HG03460 (cell line): ENCODE measurements at regions not wholly inside any gene's neighbourhood (a gene's known extent, or its start where the extent isn't known, plus 50 kb on each side); places are given as distances from the start of the nearest gene placed in this dataset.

Source experiments
- ATAC-seq: cut with Tn5 transposase; IDR thresholded peaks from one replicate; pipeline ENCODE4 v1.9.1; 2021; ENCODE audit not compliant: unreplicated experiment

DNA sequence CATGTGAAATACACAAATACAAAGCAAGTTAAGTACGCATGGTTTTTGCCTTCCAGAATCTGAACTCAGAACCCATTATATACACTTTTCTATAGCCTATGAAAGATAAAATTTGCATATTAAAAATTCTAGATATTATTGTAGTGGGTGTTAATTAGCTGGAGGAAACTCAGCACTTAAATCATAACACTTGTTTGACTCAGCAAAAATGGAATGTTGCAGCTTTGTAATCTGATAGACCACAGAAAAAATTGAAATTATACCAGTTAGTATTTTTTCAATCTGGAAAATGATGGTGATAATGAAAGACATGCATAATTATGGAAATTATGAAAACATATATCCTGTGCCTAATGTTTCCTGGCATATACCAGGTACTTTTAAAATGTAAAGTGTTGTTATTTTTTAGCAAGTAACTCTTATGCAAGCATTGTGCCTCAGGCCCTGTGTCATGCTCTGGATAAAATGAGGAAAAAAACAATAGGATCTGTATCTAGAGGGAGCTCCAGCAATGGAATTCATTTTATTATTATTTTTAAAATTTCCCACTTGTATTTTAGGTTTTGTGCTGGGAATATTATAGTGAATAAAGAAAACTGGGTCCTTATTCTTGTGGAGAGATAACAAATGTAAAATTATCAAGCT, 490.4 kb upstream of the SEMA3A start:
- no peak for ATAC-seq

DNA sequence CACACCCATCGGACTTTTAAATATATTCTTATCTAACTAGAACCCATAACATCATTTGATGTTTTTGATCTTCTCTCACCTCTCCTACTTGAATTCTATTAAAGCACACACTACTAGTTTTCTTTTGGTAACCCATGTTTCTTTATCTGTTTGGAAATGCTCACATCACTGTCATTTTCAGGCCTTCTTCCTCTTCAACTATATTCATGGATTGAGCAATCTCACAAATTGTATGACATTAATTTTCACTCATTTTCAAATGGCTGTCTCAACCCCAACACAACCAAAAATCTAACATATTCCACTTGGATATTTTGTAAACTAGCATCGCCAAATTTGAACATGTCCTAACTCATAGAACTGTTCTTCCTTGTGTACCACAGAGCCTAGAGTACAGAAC, 488.0 kb upstream of the SEMA3A start:
- no peak for ATAC-seq

DNA sequence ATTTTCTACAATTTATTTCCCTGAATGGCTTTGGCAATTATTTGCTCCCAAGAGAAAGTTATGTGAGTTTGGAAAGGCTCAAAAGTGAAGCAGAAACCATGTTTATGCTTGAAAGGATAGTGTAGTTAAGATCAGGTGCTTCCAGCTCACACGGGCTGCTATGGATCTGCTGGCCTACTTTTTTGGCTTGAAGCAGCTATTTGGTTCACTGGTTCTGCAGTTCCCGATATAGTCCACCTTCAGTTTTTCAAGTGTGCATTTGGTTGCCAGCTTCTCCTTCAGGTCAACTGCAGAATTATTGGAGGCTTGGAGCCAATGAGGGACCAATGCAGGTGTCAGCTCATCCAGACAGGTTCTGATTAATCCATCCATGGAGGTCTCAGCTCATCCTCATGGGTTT, 484.3 kb upstream of the SEMA3A start:
- ATAC-seq: no peak

DNA sequence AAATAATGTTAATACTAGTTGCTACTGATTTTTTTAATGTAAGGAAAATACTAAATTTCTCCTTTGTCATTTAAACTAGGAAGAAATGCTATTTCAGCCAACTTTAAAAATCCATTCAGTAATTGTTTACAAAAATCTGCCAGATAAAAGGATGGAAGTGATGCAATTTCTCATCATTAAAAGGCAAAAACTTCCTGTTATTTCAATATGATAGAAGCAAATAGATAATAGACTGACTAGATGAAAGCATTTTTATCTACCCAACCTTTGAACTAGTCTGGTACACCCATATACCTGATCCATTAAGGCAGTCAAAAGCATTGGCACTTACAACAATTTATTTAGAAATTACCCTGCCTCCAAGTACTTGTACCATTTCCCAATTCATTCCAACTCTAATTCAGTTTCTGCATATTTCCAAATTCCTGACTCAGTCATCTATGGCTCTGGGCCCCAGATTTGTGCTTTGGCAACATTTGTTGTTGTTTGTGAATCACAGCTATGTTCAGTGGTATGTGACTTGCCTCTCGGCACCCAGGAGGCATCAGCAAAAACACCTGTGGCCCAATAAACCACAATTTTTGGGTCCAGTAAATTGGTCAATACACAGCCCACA, 482.6 kb upstream of the SEMA3A start:
- ATAC-seq: no peak

DNA sequence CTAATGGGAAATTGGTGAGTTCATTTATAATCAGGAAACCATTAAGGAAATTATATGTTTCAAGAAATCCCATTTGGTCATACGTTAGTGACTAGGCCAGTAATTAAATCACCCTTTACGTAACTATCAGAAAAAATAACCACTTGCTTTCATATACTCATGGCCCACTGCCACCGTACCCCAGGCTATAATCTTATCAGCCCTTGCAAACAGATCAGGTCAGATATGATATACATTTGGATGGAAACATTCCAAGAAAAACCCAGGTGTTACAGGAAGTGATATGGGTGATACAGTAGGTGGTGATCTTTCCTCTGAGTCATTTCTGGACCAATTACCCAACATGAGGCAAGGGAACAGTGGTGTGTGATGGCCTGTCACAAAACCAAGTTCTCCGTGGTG, 481.0 kb upstream of the SEMA3A start:
- ATAC-seq: no peak

DNA sequence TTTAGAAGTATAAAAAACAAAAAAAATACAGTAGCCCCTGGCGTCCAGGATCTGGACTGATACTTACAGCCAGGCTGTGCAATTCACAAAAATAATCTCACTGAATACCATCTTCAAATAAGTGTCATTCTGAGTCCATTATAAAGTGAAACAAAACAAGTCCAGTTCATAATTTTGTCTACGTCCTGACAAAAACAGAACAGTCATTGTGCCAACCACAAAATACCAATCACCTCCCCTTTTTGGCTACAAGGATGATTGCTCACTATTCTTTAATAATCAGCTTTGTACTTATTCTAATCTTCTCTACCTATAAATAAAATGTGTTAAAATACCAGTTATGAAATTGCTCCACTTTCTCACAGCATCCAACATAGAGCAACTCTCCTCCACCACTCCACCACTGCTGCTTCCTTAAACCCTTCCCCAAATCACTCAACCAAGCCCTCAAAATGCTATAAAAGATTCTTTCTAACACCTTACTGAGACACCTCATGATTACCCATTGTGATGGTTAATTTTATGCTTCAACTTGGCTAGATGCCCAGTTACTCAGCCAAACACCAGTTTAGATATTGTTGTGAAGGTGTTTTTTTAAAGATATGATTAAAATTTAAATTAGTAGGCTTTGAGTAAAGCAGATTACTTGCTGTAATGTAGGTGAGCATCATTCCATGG, 479.8 kb upstream of the SEMA3A start:
- no peak for ATAC-seq

DNA sequence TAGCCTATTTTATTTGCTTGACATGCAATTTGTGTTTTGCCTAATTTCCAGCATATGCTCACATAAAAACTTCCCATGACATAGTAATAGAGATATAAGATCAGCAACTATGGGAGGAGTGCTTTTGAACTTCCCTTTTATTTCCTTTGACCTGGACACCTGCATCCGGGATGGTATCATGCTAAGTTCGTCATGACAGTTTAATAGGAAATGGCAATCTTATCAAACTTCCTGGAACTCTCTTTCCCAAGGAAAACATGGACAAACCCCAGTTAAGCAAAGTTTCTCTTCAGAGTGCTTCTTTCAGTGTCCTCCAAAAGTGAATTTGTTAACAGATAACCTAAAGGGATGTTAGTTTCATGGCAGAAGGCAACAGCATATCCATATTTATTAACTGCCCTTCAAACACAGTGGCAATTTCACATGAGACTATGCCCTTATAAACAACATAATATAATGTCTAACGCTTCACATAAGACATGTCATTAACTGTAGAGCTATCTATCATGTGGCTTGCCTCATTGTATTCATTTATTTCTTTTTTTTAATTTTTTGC, 474.7 kb upstream of the SEMA3A start:
- no peak for ATAC-seq

DNA sequence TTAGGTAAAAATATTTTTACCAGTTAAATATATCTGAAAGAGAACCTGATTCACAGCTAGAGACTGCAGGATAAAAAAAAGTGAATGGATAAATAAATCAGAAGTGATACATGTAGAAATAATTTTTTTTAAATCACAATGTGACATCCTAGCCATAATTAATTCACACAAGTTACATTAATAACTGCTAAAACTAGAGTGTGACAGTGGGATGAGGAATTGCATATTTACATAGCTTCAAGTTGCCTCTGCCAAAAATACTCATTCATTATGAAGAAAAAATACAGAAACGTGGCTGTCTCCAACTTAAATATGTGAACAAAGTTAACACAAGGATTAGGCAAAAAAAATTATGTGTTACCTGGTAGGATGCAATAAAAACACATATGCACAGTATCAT, 473.5 kb upstream of the SEMA3A start:
- no peak for ATAC-seq

DNA sequence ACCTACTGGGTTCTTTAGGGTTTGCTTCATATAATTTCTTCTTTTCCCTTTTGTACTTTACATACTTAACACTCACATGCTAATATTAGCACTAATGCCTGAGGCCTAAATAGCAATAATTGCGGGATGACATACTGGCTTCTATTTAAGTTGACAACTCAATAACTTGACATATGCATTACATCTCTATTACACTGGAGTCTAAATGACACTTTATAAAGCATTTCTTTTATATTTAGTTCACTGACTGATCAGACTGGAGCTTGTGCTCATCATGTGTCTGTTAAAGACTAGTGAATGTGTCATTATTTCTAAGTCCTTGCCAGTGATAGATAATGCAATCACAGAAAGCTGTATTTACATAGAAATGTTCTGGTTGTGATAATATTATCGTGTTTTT, 472.1 kb upstream of the SEMA3A start:
- no peak for ATAC-seq

DNA sequence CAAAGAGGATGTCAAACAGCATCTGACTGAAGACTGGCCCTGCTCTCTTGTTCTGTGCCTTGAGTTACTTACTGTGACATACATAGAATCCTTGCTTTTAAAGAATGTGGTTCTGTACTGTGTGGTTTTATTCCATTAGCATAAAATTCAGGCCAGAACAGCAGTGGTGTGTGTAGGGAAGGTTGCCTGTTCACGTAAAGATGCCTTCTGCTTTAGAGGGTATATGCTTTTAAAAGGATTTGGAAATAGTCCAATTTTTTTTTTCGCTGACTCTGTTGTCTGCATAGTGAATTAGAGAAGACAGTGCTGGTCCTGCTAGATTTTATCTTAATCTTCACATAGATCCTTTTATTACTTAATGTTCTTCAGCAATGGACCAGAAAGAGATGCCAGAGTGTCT, 470.8 kb upstream of the SEMA3A start:
- ATAC-seq: no peak

DNA sequence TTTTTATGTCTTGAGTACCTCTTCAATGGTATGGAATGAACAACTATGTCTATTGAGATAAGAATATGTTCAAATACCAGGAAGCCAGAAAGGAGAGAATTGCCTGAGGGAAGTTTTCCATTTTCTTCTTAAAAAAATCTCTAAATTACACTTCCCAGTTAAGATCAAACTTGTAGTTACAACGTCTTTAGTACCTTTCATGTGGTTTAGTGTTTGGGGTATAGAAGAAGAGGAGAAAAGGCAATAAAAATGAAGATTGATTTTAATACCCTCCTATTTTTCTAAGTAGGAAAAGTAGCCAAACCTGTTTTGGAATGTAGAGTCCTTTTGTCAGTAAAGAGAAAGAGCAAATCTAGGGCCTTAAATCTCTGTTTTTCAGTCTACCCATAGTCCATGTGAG, 470.0 kb upstream of the SEMA3A start:
- ATAC-seq: no peak

DNA sequence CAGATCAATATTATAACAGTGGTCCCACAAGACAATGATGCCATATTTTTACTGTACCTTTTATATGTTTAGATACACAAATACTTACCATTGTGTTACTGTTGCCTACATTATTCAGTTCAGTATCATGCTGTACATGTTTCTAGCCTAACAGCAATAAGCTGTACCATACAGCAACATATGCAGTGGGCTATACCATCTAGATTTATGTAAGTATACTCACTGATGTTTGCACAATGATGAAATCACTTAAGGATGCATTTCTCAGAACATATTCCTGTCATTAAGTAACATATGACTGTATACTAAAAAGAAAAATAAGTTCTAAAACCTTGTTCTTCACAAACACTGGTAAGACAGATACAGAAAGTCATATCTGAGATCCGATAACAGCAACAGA, 468.6 kb upstream of the SEMA3A start:
- ATAC-seq: no peak

DNA sequence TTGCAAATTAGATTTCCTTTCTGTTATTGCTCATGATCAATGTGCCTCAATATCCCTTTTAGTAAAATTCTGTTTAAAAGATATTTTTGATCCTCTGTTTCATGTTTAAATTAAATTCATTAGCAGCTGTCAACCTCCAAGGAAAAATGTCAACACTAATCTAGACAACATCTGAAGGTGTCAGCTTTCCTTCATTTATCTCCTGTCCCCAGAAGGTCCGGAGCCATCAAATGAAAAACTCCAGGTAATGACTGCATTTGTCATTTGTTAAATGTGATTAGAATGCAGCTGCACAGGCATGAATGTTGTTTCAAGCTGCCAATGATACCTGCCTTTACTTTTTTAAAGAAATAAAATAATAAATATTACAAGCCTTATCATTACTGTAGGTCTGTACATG, 463.7 kb upstream of the SEMA3A start:
- no peak for ATAC-seq

DNA sequence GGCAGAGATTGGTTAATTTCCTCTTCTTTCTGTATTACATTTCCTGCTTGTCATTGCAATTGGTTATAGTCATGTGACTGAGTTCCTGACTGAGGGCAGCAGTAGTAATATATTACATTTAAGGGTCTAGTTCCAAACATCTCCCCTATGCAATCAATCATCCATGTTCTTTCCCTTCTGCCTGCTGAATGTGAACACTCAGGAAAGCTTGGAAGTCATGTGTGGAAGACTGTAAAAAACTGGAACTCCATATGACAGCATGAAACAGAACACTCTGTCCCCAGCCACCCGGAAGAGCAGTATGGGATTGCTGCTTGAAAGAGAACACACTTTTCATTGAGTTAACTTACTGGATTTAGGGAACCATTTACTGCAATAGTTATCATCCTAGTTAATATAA, 459.7 kb upstream of the SEMA3A start:
- ATAC-seq: no peak

DNA sequence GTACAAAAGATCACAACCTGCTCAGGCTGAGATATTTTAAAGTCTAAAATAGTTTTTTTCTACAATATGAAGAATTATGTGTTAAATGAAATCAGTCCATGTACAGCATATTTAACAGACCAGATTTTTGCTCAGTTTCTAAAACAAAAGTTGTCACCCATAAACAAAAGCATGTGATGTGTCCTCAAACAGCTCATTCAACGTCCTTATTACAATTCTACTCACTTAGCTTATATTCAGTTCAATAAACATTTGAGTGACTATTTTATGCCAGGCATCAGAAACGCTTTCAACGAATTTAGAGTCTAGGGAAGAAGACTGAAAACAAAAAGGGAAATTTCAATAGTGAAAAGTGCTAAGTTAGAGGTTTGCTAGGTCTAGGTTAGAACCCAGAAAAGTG, 457.3 kb upstream of the SEMA3A start:
- ATAC-seq: no peak

DNA sequence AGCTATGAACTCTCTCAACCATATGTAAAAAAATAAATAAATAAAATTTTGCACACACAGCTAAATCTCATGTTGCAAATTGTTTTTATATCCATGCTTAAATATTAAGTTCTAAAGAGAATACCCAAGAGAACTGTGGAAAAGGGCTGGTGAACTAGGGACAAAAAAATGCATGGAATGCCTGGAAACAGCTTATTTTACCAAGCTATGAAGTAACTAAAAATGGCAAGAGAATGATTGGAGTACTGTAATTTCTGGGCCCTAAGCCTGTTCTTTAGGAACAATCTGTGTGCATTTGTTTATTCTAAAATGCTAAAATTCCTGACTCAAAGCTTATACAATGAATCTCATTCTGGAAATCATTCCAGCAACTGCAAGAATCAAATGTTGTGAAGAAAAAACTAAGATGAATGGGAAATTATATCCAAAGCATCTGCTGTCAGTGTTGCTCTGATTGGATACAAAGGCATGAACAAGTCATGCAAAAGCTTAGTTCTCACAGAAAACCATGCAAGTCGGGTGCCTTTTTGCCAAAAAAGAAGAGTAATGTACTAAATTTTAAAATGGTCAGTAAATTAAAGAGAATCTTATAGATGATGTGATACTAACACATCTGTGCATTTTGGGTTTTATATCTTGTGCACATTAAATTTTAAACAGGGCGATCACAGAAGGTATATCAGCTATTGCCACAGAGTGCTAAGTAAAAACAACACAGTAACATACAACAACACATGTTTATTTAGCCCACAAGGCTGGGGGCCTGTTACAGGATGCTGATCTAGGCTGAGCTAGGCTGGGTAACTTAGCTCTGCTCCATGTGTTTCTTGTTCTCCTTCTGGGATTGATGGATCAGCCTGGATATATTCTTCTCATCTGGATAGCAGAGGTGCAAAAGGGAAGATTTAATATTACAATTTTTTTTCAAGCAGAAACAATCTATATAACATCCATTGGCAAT, 453.5 kb upstream of the SEMA3A start:
- no peak for ATAC-seq

DNA sequence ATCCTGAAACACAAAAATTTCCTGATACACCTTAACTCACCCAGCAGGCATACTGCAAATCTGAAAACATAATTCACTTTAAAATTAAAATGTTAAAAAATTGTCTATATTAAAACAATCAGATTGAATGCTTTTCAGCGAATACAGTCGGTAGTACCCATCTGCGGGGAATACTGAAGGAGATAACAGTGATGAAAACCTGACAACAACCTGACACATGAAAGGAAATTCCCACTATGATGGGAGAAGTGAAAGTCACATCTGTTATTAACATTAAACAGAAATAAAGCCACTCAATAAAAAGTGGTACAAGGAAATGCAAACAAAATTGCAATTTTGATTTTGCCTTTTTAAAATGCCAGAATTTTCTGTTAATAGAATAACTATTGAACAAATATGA, 448.0 kb upstream of the SEMA3A start:
- ATAC-seq: no peak

DNA sequence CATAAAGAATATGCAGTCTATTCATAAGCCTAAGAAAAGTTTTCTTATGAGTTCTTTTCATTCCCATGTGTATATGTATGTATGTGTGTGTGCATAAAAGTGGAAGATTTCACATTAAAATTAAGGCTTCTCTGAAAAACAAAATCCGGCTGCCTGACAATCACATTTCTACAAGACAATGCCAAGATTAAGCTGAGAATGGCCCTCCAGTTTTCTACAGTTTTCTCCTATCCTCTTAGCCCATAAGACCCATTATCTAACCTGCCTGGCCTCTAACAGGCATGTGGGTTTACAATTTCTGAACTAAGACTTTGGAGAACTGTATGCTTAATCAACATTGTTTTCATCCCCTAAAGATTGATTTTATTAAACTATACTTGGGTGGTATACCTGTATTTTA, 446.0 kb upstream of the SEMA3A start:
- no peak for ATAC-seq

DNA sequence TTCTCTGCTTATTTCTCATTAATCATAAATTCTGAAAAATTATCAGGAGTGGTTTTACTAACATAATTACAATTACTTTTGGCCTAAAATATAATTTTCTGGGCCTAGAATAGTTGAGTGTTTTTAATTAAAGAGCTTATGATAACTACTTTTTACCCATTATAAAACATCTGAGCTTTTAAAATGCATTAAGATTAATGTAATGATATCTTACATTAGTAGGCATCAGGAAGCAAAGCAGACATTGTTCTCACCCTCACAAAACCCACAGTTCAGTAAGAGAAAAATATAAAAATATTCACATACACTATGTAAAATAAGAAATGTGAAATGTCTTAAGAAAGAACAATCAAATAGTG, 443.7 kb upstream of the SEMA3A start:
- ATAC-seq: no peak

DNA sequence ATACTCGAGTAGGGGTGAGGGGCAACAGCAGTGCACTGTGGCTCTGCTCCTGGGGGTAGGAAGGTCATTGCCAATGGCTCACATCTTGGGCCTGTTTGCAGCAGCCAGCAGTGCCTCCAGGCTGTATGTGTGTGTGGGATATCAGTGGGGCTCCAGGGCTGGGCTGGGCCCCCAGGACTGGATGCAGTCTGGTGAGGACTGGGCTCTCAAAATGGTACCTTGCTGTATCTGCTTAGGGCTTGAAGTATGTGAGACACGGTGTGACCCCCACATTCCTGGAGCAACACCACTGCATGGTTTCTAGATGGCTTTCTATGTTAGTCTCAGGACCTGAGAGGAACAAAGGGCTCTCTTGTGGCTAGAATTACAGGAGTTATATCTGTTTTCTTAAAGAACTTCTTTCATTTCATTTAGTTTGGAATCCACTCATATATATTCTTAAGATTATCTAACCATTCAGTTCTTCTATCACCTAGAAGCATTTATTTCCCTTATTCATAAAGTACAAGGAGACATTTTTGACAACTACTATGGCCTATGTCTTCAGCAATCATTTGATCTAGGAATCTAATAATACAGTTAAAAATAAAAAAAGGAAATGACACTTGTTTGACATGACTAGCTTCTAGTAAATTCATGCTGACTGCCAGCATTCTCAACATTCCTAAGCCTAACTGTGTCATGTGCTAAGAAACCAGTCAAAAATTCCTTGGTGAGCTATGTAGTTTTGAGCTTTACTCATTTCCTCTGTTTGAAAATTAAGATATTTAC, 443.2 kb upstream of the SEMA3A start:
- no peak for ATAC-seq

DNA sequence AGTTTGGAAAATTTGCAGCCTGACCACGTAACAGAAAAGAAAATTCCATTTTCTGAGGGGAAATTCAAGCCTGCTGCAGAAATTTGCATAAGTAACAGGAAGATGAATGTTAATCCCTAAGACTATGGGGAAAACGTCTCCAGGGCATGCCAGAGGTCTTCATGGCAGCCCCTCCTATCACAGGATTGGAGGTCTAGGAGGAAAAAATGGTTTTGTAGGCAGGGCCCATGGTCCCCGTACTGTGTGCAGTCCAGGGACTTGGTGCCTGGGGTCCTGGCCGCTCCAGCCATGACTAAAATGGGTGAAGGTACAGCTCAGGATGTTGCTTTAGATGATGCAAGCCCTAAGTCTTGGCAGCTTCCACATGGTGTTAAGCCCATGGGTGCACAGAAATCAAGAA, 437.3 kb upstream of the SEMA3A start:
- no peak for ATAC-seq
